Subcutaneous abdominal adipose tissue (tissue), 5 donors: ENCODE measurements at regions not wholly inside any gene's neighbourhood (a gene's known extent, or its start where the extent isn't known, plus 50 kb on each side); places are given as distances from the start of the nearest gene placed in this dataset.
"Not testable (repeated sequence)": the region's sequence is repeated elsewhere in the genome, so short reads cannot be mapped to it uniquely, and the experiment has no call there.

Source experiments
- H3K27ac ChIP-seq: one replicate; pipeline ENCODE4 v1.7.0; 2013; ENCODE audit warnings: low read depth, mild to moderate bottlenecking, inconsistent platforms, low read length, moderate library complexity
- H3K27me3 ChIP-seq, 5 donors: one replicate each; pipeline ENCODE4 v1.7.0; 2013; ENCODE audit warnings: low read length in 5 of 5, inconsistent platforms in 1 of 5; ENCODE audit not compliant: control insufficient read depth in 5 of 5, insufficient read depth in 4 of 5
- H3K36me3 ChIP-seq, 5 donors: one replicate each; pipeline ENCODE4 v1.7.0; 2013; ENCODE audit warnings: low read length in 5 of 5; ENCODE audit not compliant: control insufficient read depth in 5 of 5, insufficient read depth in 5 of 5
- H3K4me1 ChIP-seq, 5 donors: one replicate each; pipeline ENCODE4 v1.7.0; 2013; ENCODE audit warnings: low read length in 5 of 5, mild to moderate bottlenecking in 3 of 5, moderate library complexity in 1 of 5; ENCODE audit not compliant: control insufficient read depth in 5 of 5, insufficient read depth in 5 of 5
- H3K4me3 ChIP-seq, 5 donors: one replicate each; pipeline ENCODE4 v1.7.0; 2013; ENCODE audit warnings: low read length in 5 of 5, low read depth in 1 of 5
- H3K9ac ChIP-seq, 5 donors: one replicate each; pipeline ENCODE4 v1.7.0; 2013; ENCODE audit warnings: low read length in 5 of 5, mild to moderate bottlenecking in 4 of 5, moderate library complexity in 3 of 5
- H3K9me3 ChIP-seq, 5 donors: one replicate each; pipeline ENCODE4 v1.7.0; 2013; ENCODE audit warnings: low read length in 5 of 5; ENCODE audit not compliant: control insufficient read depth in 5 of 5
- donor health status: healthy.
- donor health status: healthy.
- donor health status: healthy.
- donor health status: healthy.
- donor health status: healthy.

- Histone ChIP-seq H3K27ac (no peak overlapping the region), H3K4me3 (no peak overlapping the region), H3K36me3 (no peaks in the 10 kb centered on the region), H3K9ac (no peak overlapping the region), H3K4me1 (no peaks in the 10 kb centered on the region), H3K27me3 (no peaks in the 10 kb centered on the region), H3K9me3 (no peaks in the 10 kb centered on the region)
Measured at GRCh38 chr2:84170979-84171378, 288.1 kb downstream of the SUCLG1 start.

GRCh38 chr2:84169871-84170270 lies 289.2 kb downstream of the SUCLG1 start:
- no peak overlapping the region for H3K4me3 ChIP-seq
- H3K9me3 ChIP-seq, result no peaks in the 10 kb centered on the region
- no peaks in the 10 kb centered on the region for H3K36me3 ChIP-seq

GRCh38 chr2:84168552-84168951 lies 290.5 kb downstream of the SUCLG1 start:
- not testable (repeated sequence) for H3K9me3 ChIP-seq, H3K9ac ChIP-seq, H3K4me1 ChIP-seq, H3K27me3 ChIP-seq, H3K4me3 ChIP-seq, H3K36me3 ChIP-seq, H3K27ac ChIP-seq

More at GRCh38 chr2:84169871-84170270, 289.2 kb downstream of the SUCLG1 start:
- Histone ChIP-seq H3K4me1 (no peaks in the 10 kb centered on the region), H3K27ac (no peak overlapping the region), H3K9ac (no peak overlapping the region), H3K27me3 (no peaks in the 10 kb centered on the region)

- no peak overlapping the region for H3K4me3 ChIP-seq
- H3K27me3 ChIP-seq, result no peaks in the 10 kb centered on the region
- no peak overlapping the region for H3K9ac ChIP-seq
- H3K36me3 ChIP-seq, result no peaks in the 10 kb centered on the region
- no peaks in the 10 kb centered on the region for H3K4me1 ChIP-seq
- no peaks in the 10 kb centered on the region for H3K9me3 ChIP-seq
- no peak overlapping the region for H3K27ac ChIP-seq
Measured at GRCh38 chr2:84165256-84165655, 293.8 kb downstream of the SUCLG1 start.

GRCh38 chr2:84160453-84160852 lies 298.6 kb downstream of the SUCLG1 start:
- Histone ChIP-seq H3K9ac (no peak overlapping the region), H3K27me3 (no peaks in the 10 kb centered on the region)

GRCh38 chr2:84158605-84159004 lies 300.5 kb downstream of the SUCLG1 start:
- no peak overlapping the region for H3K9ac ChIP-seq
- H3K4me3 ChIP-seq, result no peak overlapping the region
- no peaks in the 10 kb centered on the region for H3K4me1 ChIP-seq
- H3K27me3 ChIP-seq, result no peaks in the 10 kb centered on the region
- no peaks in the 10 kb centered on the region for H3K36me3 ChIP-seq
- no peaks in the 10 kb centered on the region for H3K9me3 ChIP-seq
- no peak overlapping the region for H3K27ac ChIP-seq

More at GRCh38 chr2:84160453-84160852, 298.6 kb downstream of the SUCLG1 start:
- Histone ChIP-seq H3K4me3 (no peak overlapping the region), H3K9me3 (no peaks in the 10 kb centered on the region), H3K36me3 (no peaks in the 10 kb centered on the region), H3K4me1 (no peaks in the 10 kb centered on the region), H3K27ac (no peak overlapping the region)

- Histone ChIP-seq H3K9me3 (no peaks in the 10 kb centered on the region), H3K4me1 (no peaks in the 10 kb centered on the region), H3K4me3 (no peak overlapping the region), H3K27me3 (no peaks in the 10 kb centered on the region), H3K36me3 (no peaks in the 10 kb centered on the region), H3K9ac (no peak overlapping the region), H3K27ac (no peak overlapping the region)
Measured at GRCh38 chr2:84152462-84152861, 306.6 kb downstream of the SUCLG1 start.

- Histone ChIP-seq H3K9me3 (no peaks in the 10 kb centered on the region), H3K27me3 (no peaks in the 10 kb centered on the region), H3K27ac (no peak overlapping the region), H3K36me3 (no peaks in the 10 kb centered on the region), H3K4me3 (no peak overlapping the region), H3K4me1 (no peaks in the 10 kb centered on the region), H3K9ac (no peak overlapping the region)
Measured at GRCh38 chr2:84144345-84144744, 314.7 kb downstream of the SUCLG1 start.

GRCh38 chr2:84137034-84137433 lies 322.0 kb downstream of the SUCLG1 start:
- H3K4me1 ChIP-seq, result no peaks in the 10 kb centered on the region
- no peak overlapping the region for H3K4me3 ChIP-seq
- H3K27me3 ChIP-seq, result no peaks in the 10 kb centered on the region
- H3K36me3 ChIP-seq, result no peaks in the 10 kb centered on the region
- H3K9ac ChIP-seq, result no peak overlapping the region
- H3K9me3 ChIP-seq, result no peaks in the 10 kb centered on the region
- no peak overlapping the region for H3K27ac ChIP-seq

- no peak overlapping the region for H3K9ac ChIP-seq
- H3K27me3 ChIP-seq, result no peaks in the 10 kb centered on the region
Measured at GRCh38 chr2:84132370-84132769, 326.7 kb downstream of the SUCLG1 start.

GRCh38 chr2:84131278-84131830 lies 327.7 kb downstream of the SUCLG1 start:
- Histone ChIP-seq H3K36me3 (no peaks in the 10 kb centered on the region), H3K4me1 (no peaks in the 10 kb centered on the region), H3K27me3 (no peaks in the 10 kb centered on the region), H3K27ac (no peak overlapping the region), H3K9ac (no peak overlapping the region), H3K4me3 (no peak overlapping the region), H3K9me3 (no peaks in the 10 kb centered on the region)

More at GRCh38 chr2:84132370-84132769, 326.7 kb downstream of the SUCLG1 start:
- no peaks in the 10 kb centered on the region for H3K9me3 ChIP-seq
- no peaks in the 10 kb centered on the region for H3K36me3 ChIP-seq
- no peak overlapping the region for H3K4me3 ChIP-seq
- H3K4me1 ChIP-seq, result no peaks in the 10 kb centered on the region
- no peak overlapping the region for H3K27ac ChIP-seq
